ENCODE measurements at regions not wholly inside any gene's neighbourhood (a gene's known extent, or its start where the extent isn't known, plus 50 kb on each side); places are given as distances from the start of the nearest gene placed in this dataset.
A peak's percentile ranks its signal among the peaks of the same experiment; 100 is the strongest.

DNA sequence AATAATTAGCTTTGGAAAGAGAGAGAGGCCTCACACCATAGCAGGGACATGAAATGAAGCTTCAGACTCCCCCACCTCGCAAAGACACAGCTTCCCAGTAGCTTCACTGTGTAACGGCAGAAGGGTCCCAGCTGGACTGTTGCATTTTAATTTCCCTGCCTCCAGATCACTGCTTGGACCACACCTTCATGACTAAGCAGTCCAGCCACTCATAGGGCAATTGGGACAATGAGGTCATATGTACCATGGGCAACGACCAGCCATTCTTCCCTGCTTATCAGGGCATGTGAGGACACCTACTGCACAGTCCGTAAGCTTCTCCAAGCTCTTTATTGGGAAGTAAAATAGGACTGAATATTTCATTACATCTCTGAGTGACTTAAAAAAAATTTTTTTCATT, 183.0 kb downstream of the MREG start:
- H2AFZ ChIP-seq (ENCODE audit: low read length) = no peak overlapping the region
- H3K79me2 ChIP-seq (ENCODE audit: insufficient read depth, low read length) = no peaks in the 10 kb centered on the region

DNA sequence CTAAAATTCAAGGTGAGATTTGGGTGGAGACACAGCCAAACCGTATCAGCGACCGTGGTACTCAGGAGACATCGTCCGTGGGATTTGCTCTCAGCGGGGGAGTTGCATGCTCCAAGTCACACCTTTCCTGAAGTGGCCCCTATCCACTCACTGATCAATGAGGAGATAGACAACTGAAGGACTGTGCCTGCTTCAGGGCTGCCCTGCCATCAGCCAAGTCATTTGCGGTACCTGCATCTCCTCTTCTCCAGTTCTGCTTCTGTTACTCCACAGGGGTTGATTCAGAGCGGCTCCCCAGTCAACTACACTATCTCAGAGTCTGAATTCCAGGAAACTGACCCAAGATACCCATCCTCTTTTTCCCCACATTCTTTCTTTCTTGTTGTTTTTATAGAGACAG, 184.1 kb downstream of the MREG start:
- Histone ChIP-seq H3K4me3 (ENCODE audit: low read length, poor library complexity, severe bottlenecking) (no peak overlapping the region), H3K9me3 (ENCODE audit: insufficient read depth, low read depth, low read length) (no peaks in the 10 kb centered on the region), H3K27me3 (ENCODE audit: insufficient read depth, low read length, poor library complexity, severe bottlenecking) (no peaks in the 10 kb centered on the region), H3K4me1 (ENCODE audit: insufficient read depth, low read length, poor library complexity, severe bottlenecking) (no peaks in the 10 kb centered on the region), H2AFZ (ENCODE audit: low read length) (no peak overlapping the region), H3K79me2 (ENCODE audit: insufficient read depth, low read length) (no peaks in the 10 kb centered on the region), H3K4me2 (ENCODE audit: low read depth, low read length, poor library complexity, severe bottlenecking) (no peak overlapping the region), H3K36me3 (ENCODE audit: insufficient read depth, low read length) (no peaks in the 10 kb centered on the region), H3F3A (ENCODE audit: low read depth) (no peaks in the 10 kb centered on the region), H3K9me2 (replicated peaks; ENCODE audit: low read depth, low read length) (no peaks in the 10 kb centered on the region), H4K20me1 (ENCODE audit: insufficient read depth, low read length, poor library complexity, severe bottlenecking) (no peaks in the 10 kb centered on the region), H3K9ac (ENCODE audit: low read depth, low read length, poor library complexity, severe bottlenecking) (no peak overlapping the region)
- TF ChIP-seq EZH2phosphoT487 (IDR thresholded peaks at IDR 0.05; ENCODE audit: borderline replicate concordance) = no peak
- TF ChIP-seq, protein P1, sequence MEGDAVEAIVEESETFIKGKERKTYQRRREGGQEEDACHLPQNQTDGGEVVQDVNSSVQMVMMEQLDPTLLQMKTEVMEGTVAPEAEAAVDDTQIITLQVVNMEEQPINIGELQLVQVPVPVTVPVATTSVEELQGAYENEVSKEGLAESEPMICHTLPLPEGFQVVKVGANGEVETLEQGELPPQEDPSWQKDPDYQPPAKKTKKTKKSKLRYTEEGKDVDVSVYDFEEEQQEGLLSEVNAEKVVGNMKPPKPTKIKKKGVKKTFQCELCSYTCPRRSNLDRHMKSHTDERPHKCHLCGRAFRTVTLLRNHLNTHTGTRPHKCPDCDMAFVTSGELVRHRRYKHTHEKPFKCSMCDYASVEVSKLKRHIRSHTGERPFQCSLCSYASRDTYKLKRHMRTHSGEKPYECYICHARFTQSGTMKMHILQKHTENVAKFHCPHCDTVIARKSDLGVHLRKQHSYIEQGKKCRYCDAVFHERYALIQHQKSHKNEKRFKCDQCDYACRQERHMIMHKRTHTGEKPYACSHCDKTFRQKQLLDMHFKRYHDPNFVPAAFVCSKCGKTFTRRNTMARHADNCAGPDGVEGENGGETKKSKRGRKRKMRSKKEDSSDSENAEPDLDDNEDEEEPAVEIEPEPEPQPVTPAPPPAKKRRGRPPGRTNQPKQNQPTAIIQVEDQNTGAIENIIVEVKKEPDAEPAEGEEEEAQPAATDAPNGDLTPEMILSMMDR (conservative IDR thresholded peaks at IDR 0.05; ENCODE audit: low read length) = no peak

More for the DNA sequence above, 183.0 kb downstream of the MREG start:
- Histone ChIP-seq H3K4me3 (ENCODE audit: low read length, poor library complexity, severe bottlenecking) (no peak overlapping the region), H3K27me3 (ENCODE audit: insufficient read depth, low read length, poor library complexity, severe bottlenecking) (no peaks in the 10 kb centered on the region), H3K4me1 (ENCODE audit: insufficient read depth, low read length, poor library complexity, severe bottlenecking) (no peaks in the 10 kb centered on the region), H3K9ac (ENCODE audit: low read depth, low read length, poor library complexity, severe bottlenecking) (no peak overlapping the region), H3K36me3 (ENCODE audit: insufficient read depth, low read length) (no peaks in the 10 kb centered on the region), H3F3A (ENCODE audit: low read depth) (no peaks in the 10 kb centered on the region), H3K9me2 (replicated peaks; ENCODE audit: low read depth, low read length) (no peaks in the 10 kb centered on the region), H3K9me3 (ENCODE audit: insufficient read depth, low read depth, low read length) (no peaks in the 10 kb centered on the region), H4K20me1 (ENCODE audit: insufficient read depth, low read length, poor library complexity, severe bottlenecking) (no peaks in the 10 kb centered on the region), H3K4me2 (ENCODE audit: low read depth, low read length, poor library complexity, severe bottlenecking) (no peak overlapping the region)
- no peak for TF ChIP-seq EZH2phosphoT487 (IDR thresholded peaks at IDR 0.05; ENCODE audit: borderline replicate concordance)
- TF ChIP-seq, protein P1 (conservative IDR thresholded peaks at IDR 0.05; ENCODE audit: low read length) = no peak

DNA sequence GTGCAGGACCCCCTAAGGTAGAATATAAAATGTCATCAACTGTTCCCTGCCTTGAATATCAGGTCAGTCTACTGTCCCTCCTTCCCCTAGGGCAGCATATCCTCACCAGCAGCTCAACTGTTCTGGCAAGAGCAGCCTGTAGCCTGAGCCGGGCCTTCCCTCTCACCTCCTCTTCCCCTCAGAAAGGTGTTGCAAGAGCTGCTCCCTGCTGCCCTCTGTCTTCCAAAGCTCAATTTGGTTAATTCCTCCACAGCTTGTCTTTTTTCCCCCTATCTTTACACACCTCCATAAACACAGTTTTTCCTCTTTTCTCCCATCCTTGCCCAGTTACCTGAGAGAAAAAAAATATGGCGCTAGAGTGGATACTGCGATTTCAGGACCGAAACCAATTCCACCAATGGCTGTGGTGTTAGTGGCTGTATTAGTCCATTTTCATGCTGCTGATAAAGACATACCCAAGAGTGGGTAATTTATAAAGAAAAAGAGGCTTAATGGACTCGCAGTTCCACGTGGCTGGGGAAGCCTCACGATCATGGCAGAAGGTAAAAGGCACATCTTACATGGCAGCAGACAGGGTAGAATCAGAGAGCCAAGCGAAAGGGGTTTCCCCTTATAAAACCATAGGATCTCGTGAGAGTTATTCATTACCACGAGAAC, 184.7 kb downstream of the MREG start:
- Histone ChIP-seq H4K20me1 (ENCODE audit: insufficient read depth, low read length, poor library complexity, severe bottlenecking) (no peaks in the 10 kb centered on the region), H3K4me3 (ENCODE audit: low read length, poor library complexity, severe bottlenecking) (no peak overlapping the region), H3K79me2 (ENCODE audit: insufficient read depth, low read length) (no peaks in the 10 kb centered on the region), H3K9me2 (replicated peaks; ENCODE audit: low read depth, low read length) (no peaks in the 10 kb centered on the region), H3K4me2 (ENCODE audit: low read depth, low read length, poor library complexity, severe bottlenecking) (no peak overlapping the region), H3F3A (ENCODE audit: low read depth) (no peaks in the 10 kb centered on the region), H2AFZ (ENCODE audit: low read length) (no peak overlapping the region), H3K4me1 (ENCODE audit: insufficient read depth, low read length, poor library complexity, severe bottlenecking) (no peaks in the 10 kb centered on the region), H3K9ac (ENCODE audit: low read depth, low read length, poor library complexity, severe bottlenecking) (no peak overlapping the region), H3K9me3 (ENCODE audit: insufficient read depth, low read depth, low read length) (no peaks in the 10 kb centered on the region), H3K27me3 (ENCODE audit: insufficient read depth, low read length, poor library complexity, severe bottlenecking) (no peaks in the 10 kb centered on the region), H3K36me3 (ENCODE audit: insufficient read depth, low read length) (no peaks in the 10 kb centered on the region)
- no peak for TF ChIP-seq EZH2phosphoT487 (IDR thresholded peaks at IDR 0.05; ENCODE audit: borderline replicate concordance)
- TF ChIP-seq, protein P1 (conservative IDR thresholded peaks at IDR 0.05; ENCODE audit: low read length) = peak; percentile 80
